Heart left ventricle (tissue), 13 donors: ENCODE measurements at regions not wholly inside any gene's neighbourhood (a gene's known extent, or its start where the extent isn't known, plus 50 kb on each side); places are given as distances from the start of the nearest gene placed in this dataset.

Experiments
- CTCF ChIP-seq, 12 donors: fragments of 200-600 bp; sonication (generic) in 4 of 12; IDR thresholded peaks; one replicate each; pipeline versions ENCODE4 v1.5.0 to v1.8.0; 2018 to 2022; ENCODE audit warnings: antibody characterized with exemption in 12 of 12, mild to moderate bottlenecking in 5 of 12
- POLR2A ChIP-seq, 2 donors: fragments of 450-650 bp; IDR thresholded peaks; one replicate each; pipeline ENCODE4 v1.6.1; 2017; ENCODE audit warnings: antibody characterized with exemption in 2 of 2, mild to moderate bottlenecking in 2 of 2, moderate library complexity in 2 of 2
- donor health status: ischemic (EF 13 %, LVEDD 7.1; RV severe dilation, severe dysfunction).
- donor health status: DM: no; HTN: yes; CAD: no.
- donor health status: DM: no; HTN: no; CAD: no.
- donor health status: ischemic (EF 25% LVEDD 6.9; RV normal size, moderate dysfunction).
- donor health status: ischemic (EF 25% LVEDD 5.7; RV mildly dilated, moderate dysfunction).
- donor health status: ischemic (EF 35%, LVEDD 5.7; RV mildly dilated, moderate dysfunction).
- donor health status: nonischemic (EF 11% LVEDD 7.7; RV severe dilation, severe dysfunction).
- donor health status: DM: yes; HTN: yes; CAD: no.
- donor health status: PGD.
- donor health status: ischemic (EF 29% LVEDD 5.4; RV normal size, mild dysfunction).
- donor health status: nonischemic (EF 23%, LVEDD 6.1; RV moderate dilation, normal function).

- no peak for TF ChIP-seq CTCF (IDR thresholded peaks at IDR 0.05)
- no peak for TF ChIP-seq POLR2A (IDR thresholded peaks at IDR 0.05)
Measured at GRCh38 chr11:123302751-123303195, 107.7 kb upstream of the CLMP start.
